ENCODE measurements at regions not wholly inside any gene's neighbourhood (a gene's known extent, or its start where the extent isn't known, plus 50 kb on each side); places are given as distances from the start of the nearest gene placed in this dataset.

DNA sequence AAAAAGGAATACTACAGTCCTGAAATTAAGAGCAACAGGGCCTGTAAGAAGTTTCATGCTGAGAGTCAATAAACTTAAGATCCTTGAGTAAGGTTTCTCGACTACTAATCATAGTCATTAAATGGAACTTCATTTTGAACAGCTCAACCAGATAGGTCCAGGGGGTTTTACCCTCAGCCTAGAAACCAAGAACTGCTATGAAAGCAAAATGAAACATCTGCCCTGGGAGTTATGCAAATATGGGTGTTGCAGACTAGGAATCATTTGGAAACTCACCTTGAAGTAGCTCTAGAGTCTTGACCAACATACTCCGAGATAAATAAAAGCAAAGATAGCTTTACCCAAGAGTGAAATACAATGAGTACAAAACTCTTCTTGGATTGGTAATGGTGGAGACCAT, 128.0 kb downstream of the HGF start:
- TF ChIP-seq POLR2A (IDR thresholded peaks at IDR 0.05), result no peak
- TF ChIP-seq, protein P1, sequence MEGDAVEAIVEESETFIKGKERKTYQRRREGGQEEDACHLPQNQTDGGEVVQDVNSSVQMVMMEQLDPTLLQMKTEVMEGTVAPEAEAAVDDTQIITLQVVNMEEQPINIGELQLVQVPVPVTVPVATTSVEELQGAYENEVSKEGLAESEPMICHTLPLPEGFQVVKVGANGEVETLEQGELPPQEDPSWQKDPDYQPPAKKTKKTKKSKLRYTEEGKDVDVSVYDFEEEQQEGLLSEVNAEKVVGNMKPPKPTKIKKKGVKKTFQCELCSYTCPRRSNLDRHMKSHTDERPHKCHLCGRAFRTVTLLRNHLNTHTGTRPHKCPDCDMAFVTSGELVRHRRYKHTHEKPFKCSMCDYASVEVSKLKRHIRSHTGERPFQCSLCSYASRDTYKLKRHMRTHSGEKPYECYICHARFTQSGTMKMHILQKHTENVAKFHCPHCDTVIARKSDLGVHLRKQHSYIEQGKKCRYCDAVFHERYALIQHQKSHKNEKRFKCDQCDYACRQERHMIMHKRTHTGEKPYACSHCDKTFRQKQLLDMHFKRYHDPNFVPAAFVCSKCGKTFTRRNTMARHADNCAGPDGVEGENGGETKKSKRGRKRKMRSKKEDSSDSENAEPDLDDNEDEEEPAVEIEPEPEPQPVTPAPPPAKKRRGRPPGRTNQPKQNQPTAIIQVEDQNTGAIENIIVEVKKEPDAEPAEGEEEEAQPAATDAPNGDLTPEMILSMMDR (IDR thresholded peaks at IDR 0.05), result no peak
